Omental fat pad (tissue), 3 donors: ENCODE measurements at regions not wholly inside any gene's neighbourhood (a gene's known extent, or its start where the extent isn't known, plus 50 kb on each side); places are given as distances from the start of the nearest gene placed in this dataset.
"Not testable (repeated sequence)": the region's sequence is repeated elsewhere in the genome, so short reads cannot be mapped to it uniquely, and the experiment has no call there.

Source experiments
- ATAC-seq: fragments of 150-250 bp; one replicate; pipeline ENCODE4 v1.9.1; 2016; ENCODE audit warnings: mild to moderate bottlenecking, moderate library complexity; ENCODE audit not compliant: low FRiP score
- DNase-seq: peaks from one replicate; pipeline ENCODE4 v3.0.0-alpha.2; 2019; ENCODE audit warnings: low spot score
- CTCF ChIP-seq, 3 donors: fragments of 450-650 bp; IDR thresholded peaks; one replicate each; pipeline ENCODE4 v1.5.1; 2016 to 2017; ENCODE audit warnings: antibody characterized with exemption in 3 of 3, mild to moderate bottlenecking in 3 of 3, moderate library complexity in 2 of 3

DNA sequence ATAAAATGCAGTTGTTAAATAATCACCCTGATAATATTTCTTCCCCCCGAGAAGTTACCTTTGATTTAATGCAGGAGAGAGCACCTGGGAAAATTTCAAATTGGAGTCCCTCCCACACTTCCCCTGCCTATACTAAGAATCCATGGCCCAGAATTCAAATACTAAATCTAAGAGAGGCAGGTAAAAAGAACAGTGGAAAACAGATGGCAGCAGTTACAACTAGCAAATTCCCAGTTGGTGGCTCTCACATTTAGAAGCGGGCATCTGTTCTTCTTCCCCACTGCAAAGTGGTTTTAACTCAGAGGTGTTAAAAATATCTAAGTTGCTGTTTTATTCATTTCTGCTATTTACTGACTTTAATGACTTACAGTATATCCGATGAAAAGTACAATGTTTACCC lies 210.4 kb upstream of the ELAVL2 start:
- no peak for TF ChIP-seq CTCF (IDR thresholded peaks at IDR 0.05)
- ATAC-seq (no peak), DNase-seq (no peak)

DNA sequence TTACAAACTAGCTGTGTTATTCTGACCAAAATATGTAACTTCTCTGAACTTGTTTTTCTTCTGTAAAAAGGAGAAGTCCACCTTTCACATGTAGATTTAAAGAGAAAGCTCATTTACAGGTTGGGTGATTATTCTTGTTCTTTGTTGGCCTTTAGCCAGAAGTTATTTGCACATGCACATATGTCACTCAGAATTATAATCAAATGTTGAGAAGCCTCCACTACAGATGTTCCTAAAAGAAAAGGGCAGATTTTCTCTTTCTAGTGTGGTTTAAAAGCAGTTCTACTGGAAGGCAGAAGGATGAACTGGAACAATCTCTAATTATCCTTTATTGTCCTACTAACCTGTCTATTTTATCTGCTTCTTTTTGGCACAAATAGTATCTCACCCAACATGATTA lies 209.8 kb upstream of the ELAVL2 start:
- ATAC-seq (no peak), DNase-seq (no peak)
- no peak for TF ChIP-seq CTCF (IDR thresholded peaks at IDR 0.05)

GRCh38 chr9:24011881-24012280 lies 185.8 kb upstream of the ELAVL2 start:
- ATAC-seq (no peak), DNase-seq (no peak)
- no peak for TF ChIP-seq CTCF (IDR thresholded peaks at IDR 0.05)

DNA sequence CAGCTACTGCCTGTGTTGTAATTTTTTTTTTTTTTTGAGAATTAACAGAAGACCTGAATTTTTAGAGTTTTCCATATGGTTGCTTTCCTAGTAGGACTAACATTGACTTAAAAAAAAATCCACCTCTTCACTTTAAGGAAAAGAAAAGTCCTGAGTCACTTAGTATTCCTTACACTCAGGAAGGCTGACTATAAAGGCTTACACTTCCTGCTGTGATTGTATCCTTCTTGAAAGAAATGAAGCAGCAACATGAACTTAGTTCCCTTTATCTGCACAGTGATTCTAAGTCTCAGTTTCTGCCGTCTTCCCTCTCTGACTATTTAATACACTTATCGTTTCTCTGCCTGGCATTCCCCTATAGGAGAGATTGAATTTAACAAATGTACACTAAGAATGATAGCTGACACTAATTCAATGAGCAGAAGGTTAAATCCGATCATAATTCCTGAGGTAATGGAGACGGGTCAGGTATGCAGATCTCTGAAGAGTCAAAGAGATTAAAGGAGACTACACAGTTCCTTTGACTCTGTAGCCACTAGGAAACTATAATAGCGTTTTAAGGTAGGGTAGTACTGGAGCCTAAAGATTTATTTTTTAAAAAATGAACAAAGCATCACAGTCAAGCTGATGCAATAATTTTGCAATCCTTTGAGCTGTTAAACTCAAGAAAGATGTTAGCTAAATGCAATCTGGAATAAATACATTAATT lies 185.1 kb upstream of the ELAVL2 start:
- no peak for DNase-seq
- ATAC-seq: no peak
- TF ChIP-seq CTCF (IDR thresholded peaks at IDR 0.05): no peak

- ATAC-seq: no peak
- TF ChIP-seq CTCF (IDR thresholded peaks at IDR 0.05): no peak
- no peak for DNase-seq
Measured at GRCh38 chr9:24009322-24009721, 183.3 kb upstream of the ELAVL2 start.

DNA sequence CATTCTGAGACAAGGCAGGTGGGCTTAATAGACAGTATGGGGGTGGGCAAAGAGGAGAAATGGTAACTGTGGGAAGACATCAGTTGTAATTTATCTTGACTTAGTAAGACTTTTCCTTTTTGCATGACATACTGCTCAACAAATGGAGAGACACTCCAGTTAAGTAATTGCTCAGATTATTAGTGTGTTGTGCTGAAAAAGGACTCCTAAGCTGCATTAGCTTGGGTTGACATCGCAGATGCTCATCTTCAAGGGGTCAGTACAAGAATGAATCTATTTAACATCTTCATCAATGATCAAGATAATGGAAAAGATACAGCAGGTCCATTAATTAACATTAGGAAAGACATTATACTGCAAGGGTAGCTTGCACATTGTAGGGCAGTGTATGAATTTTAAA lies 181.1 kb upstream of the ELAVL2 start:
- no peak for TF ChIP-seq CTCF (IDR thresholded peaks at IDR 0.05)
- no peak for ATAC-seq

DNA sequence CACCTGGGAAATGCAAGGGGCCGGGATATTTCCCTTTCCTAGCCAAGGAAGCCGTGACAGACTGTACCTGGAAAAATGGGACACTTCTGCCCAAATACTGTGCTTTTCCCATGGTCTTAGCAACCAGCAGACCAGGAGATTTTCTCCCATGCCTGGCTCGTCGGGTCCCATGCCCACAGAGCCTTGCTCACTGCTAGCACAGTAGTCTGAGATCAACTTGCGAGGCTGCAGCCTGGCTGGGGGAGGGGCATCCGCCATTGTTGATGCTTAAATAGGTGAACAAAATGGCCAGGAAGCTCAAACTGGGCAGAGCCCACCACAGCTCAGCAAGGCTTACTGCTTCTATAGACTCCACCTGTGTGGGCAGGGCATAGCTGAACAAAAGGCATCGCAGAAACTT lies 165.8 kb upstream of the ELAVL2 start:
- not testable (repeated sequence) for DNase-seq, ATAC-seq

More for the DNA sequence above, 181.1 kb upstream of the ELAVL2 start:
- no peak for DNase-seq
